ENCODE measurements at regions not wholly inside any gene's neighbourhood (a gene's known extent, or its start where the extent isn't known, plus 50 kb on each side); places are given as distances from the start of the nearest gene placed in this dataset.

DNA sequence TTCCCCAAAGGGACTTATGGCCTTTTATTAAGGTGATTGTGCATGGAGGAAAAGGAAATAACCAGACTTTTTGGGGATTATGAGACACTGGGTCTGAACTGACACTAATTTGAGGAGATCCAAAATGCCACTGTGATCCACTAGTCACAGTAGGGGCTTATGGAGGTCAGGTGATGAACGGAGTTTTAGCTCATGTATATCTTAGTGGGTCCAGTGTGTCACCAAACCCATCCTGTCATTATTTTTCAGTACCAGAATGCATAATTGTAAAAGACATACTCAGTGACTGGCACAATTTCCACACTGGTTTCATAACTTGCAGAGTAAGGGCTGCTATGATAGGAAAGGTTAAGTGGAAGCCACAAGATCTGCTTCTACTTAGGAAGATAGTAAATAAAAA is 131.3 kb downstream of the RTL3 start:
- Histone ChIP-seq H2AFZ (no peak overlapping the region), H3K4me2 (ENCODE audit: unreplicated experiment) (peak overlapping the region; percentile 7), H3K27ac (0 out of 2 replicates have a peak overlapping the region, but pooled peaks have one; percentile 8), H4K20me1 (ENCODE audit: insufficient read depth) (no peaks in the 10 kb centered on the region), H3K9me3 (ENCODE audit: low read depth) (no peaks in the 10 kb centered on the region), H3K27me3 (replicated peaks; ENCODE audit: insufficient read depth) (no peaks in the 10 kb centered on the region), H3K36me3 (ENCODE audit: low read depth) (no peaks in the 10 kb centered on the region), H3F3A (ENCODE audit: insufficient read depth) (peaks cover 7% of the 10 kb centered on the region; the same call in 1 of the 2 replicates), H3K79me2 (ENCODE audit: insufficient read depth) (no peaks in the 10 kb centered on the region), H3K4me1 (ENCODE audit: insufficient read depth) (peaks cover 10% of the 10 kb centered on the region), H3K9ac (no peak overlapping the region), H3K9me2 (ENCODE audit: insufficient read depth) (no peaks in the 10 kb centered on the region), H3K4me3 (no peak overlapping the region)
- in situ Hi-C loops (cut with MboI), result no loop called here
- no peak for TF ChIP-seq EZH2phosphoT487 (IDR thresholded peaks at IDR 0.05; ENCODE audit: insufficient read depth, low read depth)
- no peak for TF ChIP-seq EZH2 (IDR thresholded peaks at IDR 0.05; ENCODE audit: insufficient read depth, poor library complexity, severe bottlenecking)
- WGBS, 2 experiments (ENCODE audit: low coverage in 1 of 2, low lambda C conversion rate in 2 of 2, missing lambda C conversion rate in 2 of 2), result 0% methylated on average over 1 of the region's 1 CpG
- DNase-seq, result no peak

DNA sequence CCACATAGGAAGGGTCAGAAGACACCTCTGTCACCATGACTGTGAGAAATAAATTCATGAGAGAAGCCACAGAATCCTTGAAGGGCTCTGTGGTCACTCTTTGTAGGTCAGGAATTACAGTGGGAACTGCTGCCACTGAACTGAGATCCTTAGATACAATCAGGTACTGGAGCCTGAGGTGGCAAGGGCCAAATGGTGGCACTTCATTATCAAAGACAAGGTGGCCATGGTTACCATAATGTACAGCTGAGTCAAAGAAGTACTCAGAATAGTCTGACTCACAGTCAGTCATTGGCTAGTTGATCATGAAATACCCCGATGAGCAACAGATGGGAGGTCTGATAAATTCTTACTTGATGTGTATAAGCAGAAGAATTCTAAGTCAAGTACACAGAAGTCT is 131.9 kb downstream of the RTL3 start:
- H3K9me2 ChIP-seq (ENCODE audit: insufficient read depth), result no peaks in the 10 kb centered on the region
- peak overlapping the region; percentile 7 for H3K4me2 ChIP-seq (ENCODE audit: unreplicated experiment)
- in situ Hi-C loops (cut with MboI), result no loop called here
- H3F3A ChIP-seq (ENCODE audit: insufficient read depth), result peaks cover 7% of the 10 kb centered on the region; the same call in 1 of the 2 replicates
- H3K9ac ChIP-seq, result no peak overlapping the region
- H3K9me3 ChIP-seq (ENCODE audit: low read depth), result no peaks in the 10 kb centered on the region
- no peaks in the 10 kb centered on the region for H3K36me3 ChIP-seq (ENCODE audit: low read depth)
- H3K27ac ChIP-seq, result no peak overlapping the region
- H3K27me3 ChIP-seq (replicated peaks; ENCODE audit: insufficient read depth), result no peaks in the 10 kb centered on the region
- H3K4me3 ChIP-seq, result no peak overlapping the region
- no peaks in the 10 kb centered on the region for H4K20me1 ChIP-seq (ENCODE audit: insufficient read depth)
- 0% methylated on average over 1 of the region's 1 CpG for WGBS, 2 experiments (ENCODE audit: low coverage in 1 of 2, low lambda C conversion rate in 2 of 2, missing lambda C conversion rate in 2 of 2)
- H3K79me2 ChIP-seq (ENCODE audit: insufficient read depth), result no peaks in the 10 kb centered on the region
- H2AFZ ChIP-seq, result no peak overlapping the region
- TF ChIP-seq EZH2 (IDR thresholded peaks at IDR 0.05; ENCODE audit: insufficient read depth, poor library complexity, severe bottlenecking), result no peak
- no peak for TF ChIP-seq EZH2phosphoT487 (IDR thresholded peaks at IDR 0.05; ENCODE audit: insufficient read depth, low read depth)
- H3K4me1 ChIP-seq (ENCODE audit: insufficient read depth), result peaks cover 10% of the 10 kb centered on the region
- DNase-seq, result peak; percentile 80

DNA sequence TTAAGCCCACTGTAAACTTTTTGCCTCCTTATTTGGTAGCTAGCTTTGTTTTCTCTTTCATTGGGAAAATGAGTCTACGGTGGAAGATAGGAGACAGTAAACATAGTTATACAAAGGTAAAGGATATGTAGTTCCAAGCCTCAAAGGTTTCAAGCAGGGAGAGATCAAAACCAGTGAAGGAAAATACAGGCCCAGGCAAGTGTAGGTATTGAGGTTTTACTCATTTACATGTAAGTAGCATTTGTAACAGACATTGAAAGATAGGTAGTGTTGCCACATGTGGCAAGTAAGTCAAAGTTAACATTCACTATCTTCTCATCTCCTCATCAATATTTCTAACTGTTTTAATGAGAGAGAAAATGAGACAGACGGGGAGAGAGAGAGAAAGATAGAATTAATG is 136.5 kb downstream of the RTL3 start:
- WGBS, 2 experiments (ENCODE audit: low coverage in 1 of 2, low lambda C conversion rate in 2 of 2, missing lambda C conversion rate in 2 of 2), result 58 to 69% methylated on average over 2 of the region's 2 CpGs
- H3K9me3 ChIP-seq (ENCODE audit: low read depth), result no peaks in the 10 kb centered on the region
- in situ Hi-C loops (cut with MboI), result no loop called here

DNA sequence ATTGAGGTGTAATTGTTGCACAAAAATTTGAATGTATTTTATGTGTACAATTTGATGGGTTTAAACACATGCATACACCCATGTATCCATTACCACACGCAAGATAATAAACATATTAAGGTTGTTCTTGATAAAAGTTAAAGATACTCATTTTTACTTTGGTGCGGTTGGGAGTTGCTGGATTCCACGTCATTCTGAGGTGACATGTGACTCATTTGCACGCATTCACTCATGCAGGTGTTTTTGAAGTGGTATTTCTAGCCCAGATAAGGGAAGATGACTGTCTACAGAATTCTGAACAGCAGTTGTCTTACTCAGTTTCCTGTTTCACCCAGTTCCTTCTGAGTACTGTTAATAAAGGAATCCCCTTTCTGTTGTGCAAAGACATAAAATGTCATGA is 142.0 kb downstream of the RTL3 start:
- Histone ChIP-seq H3K27ac (no peak overlapping the region), H3K27me3 (replicated peaks; ENCODE audit: insufficient read depth) (no peaks in the 10 kb centered on the region), H3K4me2 (ENCODE audit: unreplicated experiment) (no peak overlapping the region), H3K79me2 (ENCODE audit: insufficient read depth) (no peaks in the 10 kb centered on the region), H3K9me3 (ENCODE audit: low read depth) (no peaks in the 10 kb centered on the region), H4K20me1 (ENCODE audit: insufficient read depth) (no peaks in the 10 kb centered on the region), H3K4me1 (ENCODE audit: insufficient read depth) (no peaks in the 10 kb centered on the region), H3K9ac (no peak overlapping the region), H2AFZ (no peak overlapping the region), H3K36me3 (ENCODE audit: low read depth) (no peaks in the 10 kb centered on the region), H3F3A (ENCODE audit: insufficient read depth) (no peaks in the 10 kb centered on the region), H3K4me3 (no peak overlapping the region), H3K9me2 (ENCODE audit: insufficient read depth) (no peaks in the 10 kb centered on the region)
- in situ Hi-C loops (cut with MboI), result no loop called here
- DNase-seq, result no peak
- WGBS, 2 experiments (ENCODE audit: low coverage in 1 of 2, low lambda C conversion rate in 2 of 2, missing lambda C conversion rate in 2 of 2), result 73 to 80% methylated on average over 3 to 4 of the region's 4 CpGs
- TF ChIP-seq EZH2phosphoT487 (IDR thresholded peaks at IDR 0.05; ENCODE audit: insufficient read depth, low read depth) (no peak), EZH2 (IDR thresholded peaks at IDR 0.05; ENCODE audit: insufficient read depth, poor library complexity, severe bottlenecking) (no peak)

More for the DNA sequence above, 136.5 kb downstream of the RTL3 start:
- H3K36me3 ChIP-seq (ENCODE audit: low read depth), result no peaks in the 10 kb centered on the region
- TF ChIP-seq EZH2phosphoT487 (IDR thresholded peaks at IDR 0.05; ENCODE audit: insufficient read depth, low read depth) (no peak), EZH2 (IDR thresholded peaks at IDR 0.05; ENCODE audit: insufficient read depth, poor library complexity, severe bottlenecking) (no peak)
- no peak for DNase-seq
- no peaks in the 10 kb centered on the region for H3K27me3 ChIP-seq (replicated peaks; ENCODE audit: insufficient read depth)
- no peak overlapping the region for H3K9ac ChIP-seq
- H3F3A ChIP-seq (ENCODE audit: insufficient read depth), result peaks cover 2% of the 10 kb centered on the region; the same call in 1 of the 2 replicates
- no peaks in the 10 kb centered on the region for H3K79me2 ChIP-seq (ENCODE audit: insufficient read depth)
- H4K20me1 ChIP-seq (ENCODE audit: insufficient read depth), result no peaks in the 10 kb centered on the region
- no peaks in the 10 kb centered on the region for H3K9me2 ChIP-seq (ENCODE audit: insufficient read depth)
- H3K4me1 ChIP-seq (ENCODE audit: insufficient read depth), result peaks cover 7% of the 10 kb centered on the region
- H2AFZ ChIP-seq, result no peak overlapping the region
- no peak overlapping the region for H3K4me2 ChIP-seq (ENCODE audit: unreplicated experiment)
- no peak overlapping the region for H3K27ac ChIP-seq
- H3K4me3 ChIP-seq, result no peak overlapping the region

DNA sequence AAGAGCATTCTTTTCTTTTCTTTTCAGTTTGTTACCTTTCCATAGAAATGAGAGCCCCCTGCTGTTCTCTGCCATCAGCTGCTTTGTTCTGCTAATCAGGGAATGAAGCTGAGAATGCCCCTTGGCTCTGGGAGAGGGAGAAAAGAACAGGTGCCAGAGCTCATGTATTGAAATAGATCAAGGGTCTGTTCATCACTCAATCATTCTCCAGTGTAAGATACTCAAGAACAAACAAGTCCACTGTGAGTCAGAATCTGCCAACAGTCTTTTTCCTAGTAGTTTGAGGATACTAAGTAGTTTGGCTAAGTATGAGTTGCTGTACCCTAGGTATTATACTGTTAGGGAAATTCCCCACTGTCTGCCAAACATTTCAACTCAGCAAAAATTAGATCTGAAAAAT is 144.3 kb downstream of the RTL3 start:
- H3K4me1 ChIP-seq (ENCODE audit: insufficient read depth), result no peaks in the 10 kb centered on the region
- no peaks in the 10 kb centered on the region for H4K20me1 ChIP-seq (ENCODE audit: insufficient read depth)
- no peaks in the 10 kb centered on the region for H3K9me2 ChIP-seq (ENCODE audit: insufficient read depth)
- no peaks in the 10 kb centered on the region for H3F3A ChIP-seq (ENCODE audit: insufficient read depth)
- no peak overlapping the region for H2AFZ ChIP-seq
- DNase-seq, result no peak
- H3K36me3 ChIP-seq (ENCODE audit: low read depth), result no peaks in the 10 kb centered on the region
- H3K79me2 ChIP-seq (ENCODE audit: insufficient read depth), result no peaks in the 10 kb centered on the region
- H3K4me2 ChIP-seq (ENCODE audit: unreplicated experiment), result no peak overlapping the region
- no peak overlapping the region for H3K4me3 ChIP-seq
- TF ChIP-seq EZH2phosphoT487 (IDR thresholded peaks at IDR 0.05; ENCODE audit: insufficient read depth, low read depth) (no peak), EZH2 (IDR thresholded peaks at IDR 0.05; ENCODE audit: insufficient read depth, poor library complexity, severe bottlenecking) (no peak)
- H3K9ac ChIP-seq, result no peak overlapping the region
- no peak overlapping the region for H3K27ac ChIP-seq
- H3K27me3 ChIP-seq (replicated peaks; ENCODE audit: insufficient read depth), result no peaks in the 10 kb centered on the region
- no peaks in the 10 kb centered on the region for H3K9me3 ChIP-seq (ENCODE audit: low read depth)
- in situ Hi-C loops (cut with MboI), result no loop called here

Measured in GM23248 (cell line).